DOHH2 (cell line): ENCODE measurements at regions not wholly inside any gene's neighbourhood (a gene's known extent, or its start where the extent isn't known, plus 50 kb on each side); places are given as distances from the start of the nearest gene placed in this dataset.

Experiments used
- EZH2phosphoT487 ChIP-seq: fragments of 200-600 bp; sonication (generic); IDR thresholded peaks from 2 replicates; pipeline ENCODE4 v1.6.1; 2017; ENCODE audit warnings: borderline replicate concordance, mild to moderate bottlenecking, antibody characterized with exemption, low read length, moderate library complexity, mixed read lengths
- TF ChIP-seq, protein P1 (sequence below): fragments of 200-600 bp; sonication (generic); IDR thresholded peaks from one replicate; pipeline ENCODE4 v1.5.1; 2014; ENCODE audit warnings: antibody characterized with exemption, mild to moderate bottlenecking, low read depth, low read length; ENCODE audit not compliant: poor library complexity, severe bottlenecking

DNA sequence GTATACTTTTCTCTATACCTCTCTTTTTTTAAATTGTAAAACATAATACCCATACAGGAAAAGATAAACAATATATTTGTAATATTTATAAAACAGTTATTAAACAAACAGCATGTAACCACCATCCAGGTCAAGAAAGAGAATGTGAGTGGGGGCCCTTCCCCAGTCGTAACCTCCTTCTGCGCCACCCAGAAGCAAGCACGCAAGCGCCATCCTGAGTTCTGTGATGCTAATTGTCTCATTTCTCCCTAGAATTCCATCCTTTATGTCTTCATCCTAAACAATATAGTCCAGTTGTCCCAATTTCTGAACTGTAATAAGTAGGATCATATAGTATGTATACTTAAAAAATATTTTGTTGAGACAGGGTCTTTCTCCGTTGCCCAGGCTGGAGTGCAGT lies 129.5 kb downstream of the EXOC5 start:
- TF ChIP-seq, protein P1, sequence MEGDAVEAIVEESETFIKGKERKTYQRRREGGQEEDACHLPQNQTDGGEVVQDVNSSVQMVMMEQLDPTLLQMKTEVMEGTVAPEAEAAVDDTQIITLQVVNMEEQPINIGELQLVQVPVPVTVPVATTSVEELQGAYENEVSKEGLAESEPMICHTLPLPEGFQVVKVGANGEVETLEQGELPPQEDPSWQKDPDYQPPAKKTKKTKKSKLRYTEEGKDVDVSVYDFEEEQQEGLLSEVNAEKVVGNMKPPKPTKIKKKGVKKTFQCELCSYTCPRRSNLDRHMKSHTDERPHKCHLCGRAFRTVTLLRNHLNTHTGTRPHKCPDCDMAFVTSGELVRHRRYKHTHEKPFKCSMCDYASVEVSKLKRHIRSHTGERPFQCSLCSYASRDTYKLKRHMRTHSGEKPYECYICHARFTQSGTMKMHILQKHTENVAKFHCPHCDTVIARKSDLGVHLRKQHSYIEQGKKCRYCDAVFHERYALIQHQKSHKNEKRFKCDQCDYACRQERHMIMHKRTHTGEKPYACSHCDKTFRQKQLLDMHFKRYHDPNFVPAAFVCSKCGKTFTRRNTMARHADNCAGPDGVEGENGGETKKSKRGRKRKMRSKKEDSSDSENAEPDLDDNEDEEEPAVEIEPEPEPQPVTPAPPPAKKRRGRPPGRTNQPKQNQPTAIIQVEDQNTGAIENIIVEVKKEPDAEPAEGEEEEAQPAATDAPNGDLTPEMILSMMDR = no peak
- TF ChIP-seq EZH2phosphoT487 = no peak
